SK-N-SH (cell line): ENCODE measurements at regions not wholly inside any gene's neighbourhood (a gene's known extent, or its start where the extent isn't known, plus 50 kb on each side); places are given as distances from the start of the nearest gene placed in this dataset.

Experiments used
- CTCF ChIA-PET: fragments of 300-600, 350-600 bp; formaldehyde crosslinking; extraction: SDS; loops from one replicate; lab custom pipeline; 2021; lab: Yijun Ruan, JAX
- POLR2A ChIA-PET: fragments of 350-600 bp; sonication (Branson Sonifier 250); formaldehyde crosslinking; extraction: SDS; loops from one replicate; lab custom pipeline; 2020; ENCODE audit warnings: antibody characterized with exemption, inconsistent platforms; lab: Yijun Ruan, JAX
- DNase-seq: peaks from one replicate; pipeline ENCODE4 v3.0.0; 2012
- H2AFZ ChIP-seq: fragments of 200-600 bp; sonication (generic); 2 replicates; pipeline ENCODE4 v1.8.1; 2016; ENCODE audit warnings: antibody characterized with exemption, mild to moderate bottlenecking, low read depth
- H3F3A ChIP-seq: fragments of 200-600 bp; sonication (generic); replicated peaks from 2 replicates; pipeline ENCODE3; 2016; ENCODE audit warnings: antibody characterized with exemption, mild to moderate bottlenecking; ENCODE audit not compliant: insufficient read depth
- H3K27ac ChIP-seq, 2 experiments: fragments of 200-500 bp in 1 of 2; fragments of 200-600 bp in 1 of 2; sonication (Bioruptor generic) in 1 of 2; sonication (generic), shearing (Covaris generic) in 1 of 2; 2 replicates each; pipeline versions ENCODE4 v1.5.1 to v1.6.1; 2014 to 2016; ENCODE audit warnings: low read depth in 2 of 2, inconsistent platforms in 1 of 2, low read length in 1 of 2, mild to moderate bottlenecking in 1 of 2, mixed read lengths in 1 of 2
- H3K27me3 ChIP-seq: fragments of 200-600 bp; sonication (generic), shearing (Covaris generic); 2 replicates; pipeline ENCODE4 v1.6.1; 2016; ENCODE audit warnings: mixed run types; ENCODE audit not compliant: insufficient read depth
- H3K36me3 ChIP-seq, 2 experiments: fragments of 200-500 bp in 1 of 2; fragments of 200-600 bp in 1 of 2; sonication (Bioruptor generic) in 1 of 2; sonication (generic) in 1 of 2; replicated peaks in 1 of 2; 2 replicates each; pipeline versions ENCODE3 to v1.5.1; 2014 to 2016; ENCODE audit warnings: low read length in 1 of 2, mild to moderate bottlenecking in 1 of 2; ENCODE audit not compliant: insufficient read depth in 2 of 2, control insufficient read depth in 1 of 2
- H3K4me1 ChIP-seq, 2 experiments: fragments of 200-500 bp in 1 of 2; fragments of 200-600 bp in 1 of 2; sonication (Bioruptor generic) in 1 of 2; sonication (generic), shearing (Covaris generic) in 1 of 2; 2 replicates each; pipeline versions ENCODE4 v1.5.1 to v1.6.1; 2014 to 2016; ENCODE audit warnings: low read depth in 1 of 2, low read length in 1 of 2, mixed run types in 1 of 2; ENCODE audit not compliant: insufficient read depth in 2 of 2, control insufficient read depth in 1 of 2
- H3K4me2 ChIP-seq: fragments of 200-600 bp; sonication (generic), shearing (Covaris generic); 2 replicates; pipeline ENCODE4 v1.6.1; 2017; ENCODE audit warnings: mixed run types
- H3K4me3 ChIP-seq, 2 experiments: fragments of 200-500 bp in 1 of 2; fragments of 200-600 bp in 1 of 2; sonication (Bioruptor generic) in 1 of 2; sonication (generic), shearing (Covaris generic) in 1 of 2; 2 replicates each; pipeline versions ENCODE4 v1.5.1 to v1.8.1; 2014 to 2016; ENCODE audit warnings: low read depth in 2 of 2, inconsistent platforms in 1 of 2, low read length in 1 of 2, mild to moderate bottlenecking in 1 of 2, mixed read lengths in 1 of 2, moderate library complexity in 1 of 2
- H3K79me2 ChIP-seq: fragments of 200-600 bp; sonication (generic); 2 replicates; pipeline ENCODE4 v1.8.1; 2017; ENCODE audit warnings: mild to moderate bottlenecking; ENCODE audit not compliant: insufficient read depth
- H3K9ac ChIP-seq: fragments of 200-600 bp; sonication (generic); 2 replicates; pipeline ENCODE4 v1.6.1; 2017; ENCODE audit warnings: mixed run types
- H3K9me2 ChIP-seq: fragments of 200-600 bp; sonication (generic); 2 replicates; pipeline ENCODE4 v1.6.1; 2017; ENCODE audit warnings: mixed run types
- H3K9me3 ChIP-seq: fragments of 200-600 bp; sonication (generic); 2 replicates; pipeline ENCODE4 v1.6.1; 2017; ENCODE audit warnings: mixed run types, mild to moderate bottlenecking, moderate library complexity
- H4K20me1 ChIP-seq: fragments of 200-600 bp; sonication (generic); 2 replicates; pipeline ENCODE4 v1.6.1; 2017; ENCODE audit warnings: mild to moderate bottlenecking, mixed run types; ENCODE audit not compliant: insufficient read depth
- EP300 ChIP-seq, 2 experiments: IDR thresholded peaks; 2 replicates each; pipeline versions ENCODE4 v1.4.0 to v1.6.1; 2012; ENCODE audit warnings: borderline replicate concordance in 1 of 2, low read depth in 1 of 2, low read length in 1 of 2
- REST ChIP-seq: IDR thresholded peaks from 2 replicates; pipeline ENCODE4 v1.6.1; 2012; ENCODE audit warnings: mild to moderate bottlenecking, low read depth, low read length, moderate library complexity
- RXRA ChIP-seq: IDR thresholded peaks from 2 replicates; pipeline ENCODE4 v1.4.0; 2012; ENCODE audit warnings: low read depth, mild to moderate bottlenecking, borderline replicate concordance
- TEAD4 ChIP-seq: IDR thresholded peaks from 2 replicates; pipeline ENCODE4 v1.4.0; 2012; ENCODE audit warnings: mild to moderate bottlenecking, borderline replicate concordance; ENCODE audit not compliant: insufficient read depth
- USF1 ChIP-seq: IDR thresholded peaks from 2 replicates; pipeline ENCODE4 v1.4.0; 2012; ENCODE audit warnings: low read depth, borderline replicate concordance
- USF2 ChIP-seq: fragments of 150-350 bp; IDR thresholded peaks from 2 replicates; pipeline ENCODE4 v1.6.1; 2017; ENCODE audit warnings: antibody characterized with exemption, low read length, low read depth, borderline replicate concordance
- YY1 ChIP-seq: IDR thresholded peaks from 2 replicates; pipeline ENCODE4 v1.4.0; 2012; ENCODE audit warnings: low read depth, mild to moderate bottlenecking
- ZBTB33 ChIP-seq: IDR thresholded peaks from 2 replicates; pipeline ENCODE4 v1.4.0; 2012; ENCODE audit warnings: low read depth, borderline replicate concordance
- WGBS: methylation state at CpG from one replicate; pipeline ENCODE4 v1.1.6; 2017; ENCODE audit warnings: low lambda C conversion rate; 5-methylcytosine and 5-hydroxymethylcytosine counted together

DNA sequence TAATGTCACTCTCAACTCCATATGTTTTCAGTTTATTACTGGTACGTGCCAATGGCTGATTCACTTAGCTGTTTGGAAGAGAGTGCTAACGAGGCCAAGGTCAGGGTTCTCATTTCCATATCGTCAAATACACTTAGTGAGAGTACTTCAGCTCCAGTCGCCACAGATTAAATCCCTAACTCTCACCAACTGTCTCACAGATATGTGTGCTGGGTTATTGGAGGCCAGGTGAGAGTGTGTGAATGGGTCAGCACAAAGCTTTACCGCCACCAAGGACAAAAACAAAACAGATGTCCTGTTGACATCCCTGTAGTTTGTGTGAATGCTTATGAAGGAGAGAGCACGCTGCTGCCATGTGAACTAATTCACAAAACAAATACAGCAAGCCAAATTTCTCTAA, 133.5 kb upstream of the TBL1XR1 start:
- Histone ChIP-seq H3K4me2 (no peak overlapping the region), H3K27ac (no peak overlapping the region), H3K9me3 (no peaks in the 10 kb centered on the region), H3K36me3 (no peaks in the 10 kb centered on the region), H3K9ac (no peak overlapping the region), H3K9me2 (no peaks in the 10 kb centered on the region), H2AFZ (no peak overlapping the region), H3K4me1 (no peaks in the 10 kb centered on the region; a peak in 1 of 4 replicates), H3K27me3 (no peaks in the 10 kb centered on the region), H3K4me3 (no peak overlapping the region), H3K79me2 (no peaks in the 10 kb centered on the region), H3F3A (peaks cover 3% of the 10 kb centered on the region), H4K20me1 (no peaks in the 10 kb centered on the region)
- DNase-seq: no peak
- TF ChIP-seq REST (no peak), EP300 (IDR thresholded peaks at IDR 0.05; ENCODE audit: borderline replicate concordance in 1 of 2, low read depth in 1 of 2, low read length in 1 of 2) (no peak), ZBTB33 (no peak), YY1 (no peak), USF2 (no peak), USF1 (no peak), TEAD4 (no peak), RXRA (no peak)
- 87% methylated on average over 6 of the region's 6 CpGs for WGBS
- ChIA-PET POLR2A (no interaction called here), CTCF (no interaction called here)
